ENCODE measurements at regions not wholly inside any gene's neighbourhood (a gene's known extent, or its start where the extent isn't known, plus 50 kb on each side); places are given as distances from the start of the nearest gene placed in this dataset.

GRCh38 chr7:110568932-110569331 lies 522.0 kb upstream of the LRRN3 start:
- Histone ChIP-seq H3K4me3 (ENCODE audit: insufficient read length, low read depth) (no peak overlapping the region), H3K36me3 (ENCODE audit: insufficient read depth, insufficient read length, low read length) (no peaks in the 10 kb centered on the region), H3K9me3 (ENCODE audit: insufficient read depth, low read length) (no peaks in the 10 kb centered on the region), H3K27me3 (ENCODE audit: insufficient read depth, insufficient read length) (no peaks in the 10 kb centered on the region), H3K9ac (ENCODE audit: insufficient read length, low read depth) (no peak overlapping the region), H3K4me1 (ENCODE audit: insufficient read depth, insufficient read length) (no peaks in the 10 kb centered on the region)
- DNase-seq (ENCODE audit: low read depth, low spot score), result no peak
- no peak for TF ChIP-seq SUZ12 (IDR thresholded peaks at IDR 0.05; ENCODE audit: extremely low read depth, insufficient read depth, insufficient read length)
- TF ChIP-seq YY1 (IDR thresholded peaks at IDR 0.05; ENCODE audit: insufficient read depth, insufficient read length), result no peak
- TF ChIP-seq ZNF274 (IDR thresholded peaks at IDR 0.05; ENCODE audit: low read depth, low read length), result no peak

GRCh38 chr7:110569486-110570205 lies 521.3 kb upstream of the LRRN3 start:
- Histone ChIP-seq H3K4me1 (ENCODE audit: insufficient read depth, insufficient read length) (no peaks in the 10 kb centered on the region), H3K9me3 (ENCODE audit: insufficient read depth, low read length) (no peaks in the 10 kb centered on the region), H3K27me3 (ENCODE audit: insufficient read depth, insufficient read length) (no peaks in the 10 kb centered on the region), H3K4me3 (ENCODE audit: insufficient read length, low read depth) (no peak overlapping the region), H3K9ac (ENCODE audit: insufficient read length, low read depth) (no peak overlapping the region), H3K36me3 (ENCODE audit: insufficient read depth, insufficient read length, low read length) (no peaks in the 10 kb centered on the region)
- TF ChIP-seq SUZ12 (IDR thresholded peaks at IDR 0.05; ENCODE audit: extremely low read depth, insufficient read depth, insufficient read length) (no peak), YY1 (IDR thresholded peaks at IDR 0.05; ENCODE audit: insufficient read depth, insufficient read length) (no peak), ZNF274 (IDR thresholded peaks at IDR 0.05; ENCODE audit: low read depth, low read length) (no peak)
- no peak for DNase-seq (ENCODE audit: low read depth, low spot score)

GRCh38 chr7:110573862-110574528 lies 516.9 kb upstream of the LRRN3 start:
- no peak overlapping the region for H3K9ac ChIP-seq (ENCODE audit: insufficient read length, low read depth)
- no peaks in the 10 kb centered on the region for H3K27me3 ChIP-seq (ENCODE audit: insufficient read depth, insufficient read length)
- H3K4me1 ChIP-seq (ENCODE audit: insufficient read depth, insufficient read length), result no peaks in the 10 kb centered on the region
- no peak for TF ChIP-seq YY1 (IDR thresholded peaks at IDR 0.05; ENCODE audit: insufficient read depth, insufficient read length)
- no peak overlapping the region for H3K4me3 ChIP-seq (ENCODE audit: insufficient read length, low read depth)
- DNase-seq (ENCODE audit: low read depth, low spot score), result no peak
- H3K36me3 ChIP-seq (ENCODE audit: insufficient read depth, insufficient read length, low read length), result no peaks in the 10 kb centered on the region
- H3K9me3 ChIP-seq (ENCODE audit: insufficient read depth, low read length), result no peaks in the 10 kb centered on the region

- H3K4me1 ChIP-seq (ENCODE audit: insufficient read depth, insufficient read length), result no peaks in the 10 kb centered on the region
- H3K27me3 ChIP-seq (ENCODE audit: insufficient read depth, insufficient read length), result no peaks in the 10 kb centered on the region
- no peaks in the 10 kb centered on the region for H3K36me3 ChIP-seq (ENCODE audit: insufficient read depth, insufficient read length, low read length)
- H3K9ac ChIP-seq (ENCODE audit: insufficient read length, low read depth), result no peak overlapping the region
- no peak for DNase-seq (ENCODE audit: low read depth, low spot score)
- H3K9me3 ChIP-seq (ENCODE audit: insufficient read depth, low read length), result no peaks in the 10 kb centered on the region
- no peak for TF ChIP-seq SUZ12 (IDR thresholded peaks at IDR 0.05; ENCODE audit: extremely low read depth, insufficient read depth, insufficient read length)
- no peak for TF ChIP-seq YY1 (IDR thresholded peaks at IDR 0.05; ENCODE audit: insufficient read depth, insufficient read length)
- no peak for TF ChIP-seq ZNF274 (IDR thresholded peaks at IDR 0.05; ENCODE audit: low read depth, low read length)
- H3K4me3 ChIP-seq (ENCODE audit: insufficient read length, low read depth), result no peak overlapping the region
Observed at GRCh38 chr7:110587294-110587693, 503.6 kb upstream of the LRRN3 start.

GRCh38 chr7:110590415-110590814 lies 500.5 kb upstream of the LRRN3 start:
- no peak for DNase-seq (ENCODE audit: low read depth, low spot score)
- H3K27me3 ChIP-seq (ENCODE audit: insufficient read depth, insufficient read length), result no peaks in the 10 kb centered on the region
- no peak overlapping the region for H3K4me3 ChIP-seq (ENCODE audit: insufficient read length, low read depth)
- H3K9ac ChIP-seq (ENCODE audit: insufficient read length, low read depth), result no peak overlapping the region
- no peak for TF ChIP-seq YY1 (IDR thresholded peaks at IDR 0.05; ENCODE audit: insufficient read depth, insufficient read length)
- no peak for TF ChIP-seq SUZ12 (IDR thresholded peaks at IDR 0.05; ENCODE audit: extremely low read depth, insufficient read depth, insufficient read length)
- no peak for TF ChIP-seq ZNF274 (IDR thresholded peaks at IDR 0.05; ENCODE audit: low read depth, low read length)
- no peaks in the 10 kb centered on the region for H3K9me3 ChIP-seq (ENCODE audit: insufficient read depth, low read length)
- no peaks in the 10 kb centered on the region for H3K4me1 ChIP-seq (ENCODE audit: insufficient read depth, insufficient read length)
- no peaks in the 10 kb centered on the region for H3K36me3 ChIP-seq (ENCODE audit: insufficient read depth, insufficient read length, low read length)

- TF ChIP-seq YY1 (IDR thresholded peaks at IDR 0.05; ENCODE audit: insufficient read depth, insufficient read length) (no peak), SUZ12 (IDR thresholded peaks at IDR 0.05; ENCODE audit: extremely low read depth, insufficient read depth, insufficient read length) (no peak), ZNF274 (IDR thresholded peaks at IDR 0.05; ENCODE audit: low read depth, low read length) (no peak)
- H3K27me3 ChIP-seq (ENCODE audit: insufficient read depth, insufficient read length), result no peaks in the 10 kb centered on the region
- no peak overlapping the region for H3K4me3 ChIP-seq (ENCODE audit: insufficient read length, low read depth)
- no peaks in the 10 kb centered on the region for H3K36me3 ChIP-seq (ENCODE audit: insufficient read depth, insufficient read length, low read length)
- no peaks in the 10 kb centered on the region for H3K4me1 ChIP-seq (ENCODE audit: insufficient read depth, insufficient read length)
- no peaks in the 10 kb centered on the region for H3K9me3 ChIP-seq (ENCODE audit: insufficient read depth, low read length)
- H3K9ac ChIP-seq (ENCODE audit: insufficient read length, low read depth), result no peak overlapping the region
- no peak for DNase-seq (ENCODE audit: low read depth, low spot score)
Observed at GRCh38 chr7:110591341-110591740, 499.6 kb upstream of the LRRN3 start.

GRCh38 chr7:110592557-110592956 lies 498.4 kb upstream of the LRRN3 start:
- no peak for TF ChIP-seq YY1 (IDR thresholded peaks at IDR 0.05; ENCODE audit: insufficient read depth, insufficient read length)
- H3K27me3 ChIP-seq (ENCODE audit: insufficient read depth, insufficient read length), result no peaks in the 10 kb centered on the region
- no peaks in the 10 kb centered on the region for H3K9me3 ChIP-seq (ENCODE audit: insufficient read depth, low read length)
- H3K36me3 ChIP-seq (ENCODE audit: insufficient read depth, insufficient read length, low read length), result no peaks in the 10 kb centered on the region
- H3K4me1 ChIP-seq (ENCODE audit: insufficient read depth, insufficient read length), result no peaks in the 10 kb centered on the region
- DNase-seq (ENCODE audit: low read depth, low spot score), result no peak
- no peak overlapping the region for H3K9ac ChIP-seq (ENCODE audit: insufficient read length, low read depth)
- H3K4me3 ChIP-seq (ENCODE audit: insufficient read length, low read depth), result no peak overlapping the region
